Activated naive CD8-positive, alpha-beta T cell (primary cell): ENCODE measurements at regions not wholly inside any gene's neighbourhood (a gene's known extent, or its start where the extent isn't known, plus 50 kb on each side); places are given as distances from the start of the nearest gene placed in this dataset.

Experiments used
- H3K27ac Mint-ChIP-seq: one replicate; pipeline ENCODE4 v1.8.0; 2021; ENCODE audit warnings: mixed read lengths
- H3K27me3 Mint-ChIP-seq: one replicate; pipeline ENCODE4 v1.8.0; 2021; ENCODE audit warnings: mixed read lengths
- H3K36me3 Mint-ChIP-seq: one replicate; pipeline ENCODE4 v1.8.0; 2021; ENCODE audit warnings: mixed read lengths
- H3K4me1 Mint-ChIP-seq: one replicate; pipeline ENCODE4 v1.8.0; 2021; ENCODE audit warnings: low read depth, mixed read lengths
- H3K4me3 Mint-ChIP-seq: one replicate; pipeline ENCODE4 v1.8.0; 2021; ENCODE audit warnings: mild to moderate bottlenecking, mixed read lengths
- H3K9me3 Mint-ChIP-seq: one replicate; pipeline ENCODE4 v1.8.0; 2021; ENCODE audit warnings: low read depth, mixed read lengths

- no peak overlapping the region for H3K27ac Mint-ChIP-seq
- H3K27me3 Mint-ChIP-seq: peaks cover 3% of the 10 kb centered on the region
- no peaks in the 10 kb centered on the region for H3K9me3 Mint-ChIP-seq
- H3K4me1 Mint-ChIP-seq: peaks cover 19% of the 10 kb centered on the region
- H3K4me3 Mint-ChIP-seq: no peak overlapping the region
- no peaks in the 10 kb centered on the region for H3K36me3 Mint-ChIP-seq
These were observed 62.8 kb upstream of the RNF152 start for GRCh38 chr18:61955644-61956043.

GRCh38 chr18:61954096-61954746, 61.4 kb upstream of the RNF152 start:
- no peaks in the 10 kb centered on the region for H3K36me3 Mint-ChIP-seq
- H3K4me1 Mint-ChIP-seq: peaks cover 22% of the 10 kb centered on the region

GRCh38 chr18:61953641-61954040, 60.8 kb upstream of the RNF152 start:
- no peak overlapping the region for H3K4me3 Mint-ChIP-seq
- H3K36me3 Mint-ChIP-seq: no peaks in the 10 kb centered on the region
- H3K27ac Mint-ChIP-seq: peak overlapping the region; percentile 10
- H3K4me1 Mint-ChIP-seq: peaks cover 26% of the 10 kb centered on the region
- H3K9me3 Mint-ChIP-seq: no peaks in the 10 kb centered on the region
- H3K27me3 Mint-ChIP-seq: peaks cover 3% of the 10 kb centered on the region

More at GRCh38 chr18:61954096-61954746, 61.4 kb upstream of the RNF152 start:
- peaks cover 3% of the 10 kb centered on the region for H3K27me3 Mint-ChIP-seq
- H3K27ac Mint-ChIP-seq: peak overlapping the region; percentile 7
- H3K4me3 Mint-ChIP-seq: no peak overlapping the region
- no peaks in the 10 kb centered on the region for H3K9me3 Mint-ChIP-seq

GRCh38 chr18:61953161-61953560, 60.4 kb upstream of the RNF152 start:
- Mint-ChIP-seq H3K9me3 (no peaks in the 10 kb centered on the region), H3K27ac (peak overlapping the region; percentile 22), H3K27me3 (peaks cover 3% of the 10 kb centered on the region), H3K36me3 (no peaks in the 10 kb centered on the region), H3K4me1 (peaks cover 27% of the 10 kb centered on the region), H3K4me3 (no peak overlapping the region)

DNA sequence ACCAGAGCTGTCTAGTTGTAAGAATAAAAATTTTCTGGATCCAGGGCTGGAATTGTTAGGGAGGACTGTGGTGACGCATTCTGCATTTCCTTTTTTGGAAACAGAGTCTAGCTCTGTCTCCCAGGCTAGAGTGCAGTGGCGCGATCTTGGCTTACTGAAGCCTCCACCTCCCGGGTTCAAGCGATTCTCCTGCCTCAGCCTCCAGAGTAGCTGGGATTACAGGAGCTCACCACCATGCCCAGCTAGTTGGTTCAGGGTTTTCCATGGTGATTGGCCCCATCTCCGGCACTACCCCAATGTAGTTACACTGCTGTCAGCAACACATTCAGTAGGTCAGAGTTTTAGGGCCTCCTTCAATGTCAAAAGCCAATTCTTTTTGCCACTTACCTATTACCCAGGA, 58.6 kb upstream of the RNF152 start:
- Mint-ChIP-seq H3K9me3 (no peaks in the 10 kb centered on the region), H3K4me3 (no peak overlapping the region), H3K27ac (no peak overlapping the region), H3K36me3 (no peaks in the 10 kb centered on the region), H3K4me1 (peaks cover 27% of the 10 kb centered on the region), H3K27me3 (peaks cover 7% of the 10 kb centered on the region)

DNA sequence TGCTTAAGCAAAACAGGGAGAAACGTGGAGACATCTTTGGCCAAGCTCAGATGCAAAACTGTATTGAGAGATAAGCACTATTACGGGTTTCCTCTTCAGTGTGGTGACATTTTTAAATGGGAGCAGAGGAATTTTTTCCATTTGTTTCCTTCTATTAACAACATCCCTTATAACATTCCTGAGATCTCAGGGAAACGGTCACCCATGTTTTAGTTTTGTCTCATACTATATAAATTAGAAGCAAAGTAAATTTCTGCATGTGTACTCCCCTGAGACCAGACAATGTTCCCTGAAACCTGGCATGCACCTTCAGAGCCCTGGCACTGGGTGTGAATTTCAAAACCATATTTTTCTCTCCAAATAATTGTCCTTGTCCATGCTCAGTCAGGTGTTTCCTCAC, 57.6 kb upstream of the RNF152 start:
- H3K27ac Mint-ChIP-seq: no peak overlapping the region
- peaks cover 7% of the 10 kb centered on the region for H3K27me3 Mint-ChIP-seq
- H3K36me3 Mint-ChIP-seq: no peaks in the 10 kb centered on the region
- peaks cover 27% of the 10 kb centered on the region for H3K4me1 Mint-ChIP-seq
- no peak overlapping the region for H3K4me3 Mint-ChIP-seq
- no peaks in the 10 kb centered on the region for H3K9me3 Mint-ChIP-seq

GRCh38 chr18:61949946-61950345, 57.1 kb upstream of the RNF152 start:
- Mint-ChIP-seq H3K27me3 (peaks cover 7% of the 10 kb centered on the region), H3K27ac (no peak overlapping the region)

GRCh38 chr18:61948846-61949438, 56.1 kb upstream of the RNF152 start:
- H3K4me1 Mint-ChIP-seq: peaks cover 24% of the 10 kb centered on the region
- no peak overlapping the region for H3K4me3 Mint-ChIP-seq
- H3K27me3 Mint-ChIP-seq: peaks cover 4% of the 10 kb centered on the region
- peaks cover 3% of the 10 kb centered on the region for H3K36me3 Mint-ChIP-seq
- H3K27ac Mint-ChIP-seq: no peak overlapping the region
- H3K9me3 Mint-ChIP-seq: no peaks in the 10 kb centered on the region

More at GRCh38 chr18:61949946-61950345, 57.1 kb upstream of the RNF152 start:
- H3K4me3 Mint-ChIP-seq: no peak overlapping the region
- no peaks in the 10 kb centered on the region for H3K36me3 Mint-ChIP-seq
- H3K4me1 Mint-ChIP-seq: peaks cover 27% of the 10 kb centered on the region
- no peaks in the 10 kb centered on the region for H3K9me3 Mint-ChIP-seq

DNA sequence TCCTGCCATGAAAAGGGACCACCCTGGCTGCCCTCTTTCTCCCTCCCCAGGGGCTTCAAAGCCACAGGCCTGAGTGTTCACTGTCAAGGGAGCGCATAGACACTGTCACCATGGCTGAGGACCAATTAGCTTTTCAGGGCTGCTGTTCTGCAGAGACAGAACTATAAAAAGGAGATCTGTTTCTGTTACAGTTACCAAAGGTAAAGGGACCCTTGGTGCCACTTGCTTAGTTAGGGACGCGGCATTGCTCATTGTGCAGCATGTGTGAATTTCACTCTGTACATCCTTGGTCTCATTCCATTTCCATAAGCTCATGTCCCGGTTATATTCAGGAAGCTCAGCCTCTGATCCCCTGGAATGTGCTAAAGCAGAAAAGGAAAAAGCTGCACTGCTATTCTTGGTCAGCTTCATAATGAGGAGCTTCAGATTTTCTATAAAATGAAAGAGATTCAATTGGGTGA, 55.5 kb upstream of the RNF152 start:
- peaks cover 4% of the 10 kb centered on the region for H3K27me3 Mint-ChIP-seq
- H3K36me3 Mint-ChIP-seq: peaks cover 3% of the 10 kb centered on the region
- H3K27ac Mint-ChIP-seq: no peak overlapping the region
- H3K4me1 Mint-ChIP-seq: peaks cover 22% of the 10 kb centered on the region
- no peaks in the 10 kb centered on the region for H3K9me3 Mint-ChIP-seq
- H3K4me3 Mint-ChIP-seq: no peak overlapping the region

- peaks cover 4% of the 10 kb centered on the region for H3K27me3 Mint-ChIP-seq
- no peak overlapping the region for H3K27ac Mint-ChIP-seq
- H3K4me1 Mint-ChIP-seq: peaks cover 19% of the 10 kb centered on the region
- H3K4me3 Mint-ChIP-seq: no peak overlapping the region
- H3K9me3 Mint-ChIP-seq: no peaks in the 10 kb centered on the region
- peaks cover 3% of the 10 kb centered on the region for H3K36me3 Mint-ChIP-seq
These were observed 53.6 kb upstream of the RNF152 start for GRCh38 chr18:61946449-61946848.

DNA sequence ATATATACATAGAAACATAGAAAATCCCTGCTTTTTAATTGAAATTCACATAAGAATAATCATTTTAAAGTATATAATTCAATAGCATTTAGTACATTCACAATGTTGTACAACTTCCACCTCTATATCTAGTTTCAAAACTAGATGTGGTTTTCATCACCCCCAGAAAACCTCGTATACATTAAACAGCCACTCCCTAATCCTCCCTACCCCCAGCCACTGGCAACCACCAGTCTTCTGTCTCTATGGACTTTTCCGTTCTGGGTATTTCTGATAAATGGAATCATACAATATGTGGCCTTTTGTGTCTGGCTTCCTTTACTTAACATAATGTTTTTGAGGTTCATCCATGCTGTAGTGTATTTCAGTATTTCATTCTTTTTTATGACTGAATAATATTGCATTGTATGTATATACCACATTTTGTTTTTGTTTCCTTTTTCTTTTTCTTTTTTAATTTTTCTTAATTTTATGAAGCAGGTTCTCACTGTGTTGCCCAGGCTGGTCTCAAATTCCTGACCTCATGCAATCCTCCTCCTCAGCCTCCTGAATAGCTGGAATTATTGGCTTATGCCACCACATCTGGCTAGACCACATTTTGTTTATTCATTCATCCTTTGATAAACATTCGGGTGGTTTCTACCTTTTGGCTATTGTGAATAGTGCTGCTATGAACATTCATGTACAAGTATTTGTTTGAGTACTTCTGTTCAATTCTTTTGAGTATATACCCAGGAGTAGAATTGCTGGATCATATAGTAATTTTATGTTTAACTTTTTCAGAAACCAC, 50.6 kb upstream of the RNF152 start:
- Mint-ChIP-seq H3K4me3 (no peak overlapping the region), H3K4me1 (peaks cover 15% of the 10 kb centered on the region), H3K9me3 (peaks cover 4% of the 10 kb centered on the region), H3K27me3 (peaks cover 4% of the 10 kb centered on the region), H3K36me3 (peaks cover 3% of the 10 kb centered on the region), H3K27ac (no peak overlapping the region)
